HG03342 (cell line): ENCODE measurements at regions not wholly inside any gene's neighbourhood (a gene's known extent, or its start where the extent isn't known, plus 50 kb on each side); places are given as distances from the start of the nearest gene placed in this dataset.
"Not testable (repeated sequence)": the region's sequence is repeated elsewhere in the genome, so short reads cannot be mapped to it uniquely, and the experiment has no call there.

Experiments used
- ATAC-seq: cut with Tn5 transposase; IDR thresholded peaks from one replicate; pipeline ENCODE4 v1.9.1; 2021; ENCODE audit warnings: mild to moderate bottlenecking, moderate library complexity; ENCODE audit not compliant: unreplicated experiment

DNA sequence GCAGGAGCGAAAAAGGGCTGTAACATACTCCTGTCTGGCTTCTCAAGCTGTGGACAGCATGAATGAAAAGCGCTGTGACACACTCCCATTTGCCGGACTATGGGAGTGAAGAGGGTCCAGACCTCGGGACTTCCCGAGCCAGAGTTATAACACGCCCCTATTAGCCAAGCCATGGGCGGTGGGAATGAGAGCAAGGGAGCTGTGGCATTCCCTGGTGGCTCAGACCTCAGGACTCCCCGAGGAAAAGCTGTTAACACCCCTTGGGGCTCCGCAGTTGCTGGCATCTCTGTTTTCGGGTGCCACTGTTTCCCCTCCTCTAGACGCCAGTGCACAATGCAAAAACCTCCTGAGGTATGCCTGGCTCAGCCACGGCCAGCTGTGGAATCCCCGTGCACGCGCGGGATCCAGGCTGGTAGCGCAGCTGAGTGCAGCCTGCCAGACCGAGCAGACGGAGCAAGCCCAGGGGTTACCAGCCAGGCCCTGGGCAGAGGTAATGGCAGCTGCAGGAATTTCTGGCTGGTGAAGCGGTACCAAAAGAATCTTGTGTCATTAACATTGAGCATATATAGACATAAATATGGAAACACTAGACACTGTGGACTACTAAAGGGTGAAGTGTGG is 1534.6 kb upstream of the PRR20A start:
- no peak for ATAC-seq

GRCh38 chr13:55613429-55614187 is 1527.1 kb upstream of the PRR20A start:
- no peak for ATAC-seq

DNA sequence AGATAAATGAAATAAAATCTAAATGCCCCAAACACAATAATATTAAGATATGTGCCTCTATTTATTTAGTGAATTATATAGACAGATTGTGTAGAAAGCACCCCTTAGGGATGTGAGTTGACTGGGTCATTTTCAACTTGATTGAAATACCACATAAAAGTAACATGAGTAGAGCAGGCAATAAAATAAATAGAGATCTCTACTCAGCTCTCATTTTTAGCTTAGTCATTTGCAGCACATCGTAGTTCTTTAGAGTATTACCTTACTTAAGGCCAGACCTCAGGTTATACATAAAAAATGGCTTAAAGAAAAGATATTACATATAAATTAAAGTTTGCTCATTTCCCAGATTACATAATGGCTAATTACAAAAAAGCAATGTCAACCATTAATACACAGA is 1525.6 kb upstream of the PRR20A start:
- no peak for ATAC-seq

DNA sequence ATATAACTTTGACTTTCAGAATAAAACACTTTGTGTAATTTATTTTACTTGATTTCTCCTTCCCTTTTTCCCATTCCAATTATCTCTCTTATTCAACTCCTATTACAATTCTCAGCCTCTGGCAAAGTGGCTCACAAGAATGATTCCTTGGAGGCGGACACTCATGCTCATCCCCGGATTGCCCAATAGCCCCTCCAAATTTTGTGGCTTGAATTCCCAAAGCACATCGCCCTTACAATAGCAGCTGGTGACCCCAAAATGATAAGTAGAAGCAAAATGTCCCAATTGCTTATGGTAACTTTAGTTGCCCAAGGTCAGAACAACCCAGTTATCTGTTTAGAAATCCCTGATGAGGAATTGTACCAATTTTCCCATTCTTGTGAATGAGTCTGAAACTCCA is 1523.5 kb upstream of the PRR20A start:
- no peak for ATAC-seq

DNA sequence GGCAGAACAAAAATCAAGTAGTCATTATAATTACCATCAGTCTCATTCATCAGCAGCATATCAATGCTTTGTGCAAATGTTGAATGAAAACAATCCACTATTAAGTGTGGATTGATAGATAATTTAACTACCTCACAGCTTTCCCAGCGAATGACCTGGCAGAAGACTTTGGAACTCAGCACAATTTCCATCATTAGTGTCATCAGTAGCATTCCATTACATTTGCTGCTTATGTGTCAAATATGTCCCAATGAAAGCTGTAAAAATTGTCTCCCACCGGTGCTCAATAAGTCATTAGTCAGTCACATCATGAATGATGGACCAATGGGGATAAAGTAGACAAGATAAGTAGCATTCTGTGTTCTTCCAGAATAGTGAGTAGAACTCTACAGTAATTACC is 1513.5 kb upstream of the PRR20A start:
- ATAC-seq, result no peak

DNA sequence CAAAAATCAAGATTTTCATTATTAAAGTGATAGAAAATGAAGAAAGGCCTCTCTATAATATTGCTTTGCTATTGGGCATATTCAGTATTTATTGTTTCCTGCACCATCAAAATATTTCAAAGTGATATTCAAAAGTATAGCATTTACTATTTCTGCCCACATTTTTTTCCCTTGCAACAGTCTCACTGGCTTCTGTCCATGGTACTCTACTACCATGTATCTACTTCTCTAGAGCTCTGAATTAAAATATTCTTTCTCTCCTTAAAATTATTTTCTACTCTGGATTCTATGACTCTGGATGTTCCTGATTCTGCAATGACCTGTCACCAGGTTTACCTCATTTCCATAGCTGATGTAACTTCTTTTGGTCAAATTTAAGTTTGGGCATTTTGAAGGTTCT is 1508.3 kb upstream of the PRR20A start:
- ATAC-seq, result no peak

GRCh38 chr13:55649485-55649884 is 1491.2 kb upstream of the PRR20A start:
- no peak for ATAC-seq

GRCh38 chr13:55652657-55653056 is 1488.1 kb upstream of the PRR20A start:
- no peak for ATAC-seq

DNA sequence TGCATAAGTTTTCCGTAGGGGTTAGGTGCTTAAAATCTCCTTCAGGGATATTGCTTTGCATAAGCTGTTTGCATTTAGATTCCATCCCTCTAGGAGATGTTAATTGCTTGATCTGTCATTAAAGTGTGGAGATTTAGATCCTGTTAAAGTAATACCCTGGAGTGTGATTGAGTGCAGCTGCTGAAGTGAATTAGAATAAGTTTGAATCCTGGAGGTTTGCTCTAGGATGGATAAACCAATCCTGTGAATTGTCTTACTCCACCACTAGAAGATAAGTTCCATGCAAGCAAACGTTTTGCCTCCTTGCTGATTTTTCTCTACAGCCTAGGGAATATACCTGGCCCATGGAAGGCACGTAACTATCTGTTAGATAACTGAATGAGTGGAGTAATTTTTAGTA is 1487.2 kb upstream of the PRR20A start:
- ATAC-seq, result no peak

DNA sequence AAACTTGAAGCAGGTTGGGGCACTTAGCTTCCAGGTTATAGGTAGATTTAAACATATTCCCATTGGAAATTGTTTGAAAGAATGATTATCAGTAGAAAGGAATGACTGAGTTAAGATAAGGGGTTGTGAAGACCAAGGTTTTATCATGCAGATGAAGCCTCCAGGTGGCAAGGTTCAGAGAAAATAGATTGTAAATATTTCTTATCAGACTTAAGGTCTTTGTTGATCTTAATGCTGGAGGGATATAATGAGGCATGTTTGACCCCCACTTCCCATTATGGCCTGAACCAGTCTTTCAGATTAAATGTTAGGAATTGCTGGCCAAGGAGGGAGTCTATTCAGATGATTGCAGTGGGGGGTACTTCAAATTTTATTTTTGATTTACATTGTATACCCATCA is 1486.5 kb upstream of the PRR20A start:
- ATAC-seq, result no peak

DNA sequence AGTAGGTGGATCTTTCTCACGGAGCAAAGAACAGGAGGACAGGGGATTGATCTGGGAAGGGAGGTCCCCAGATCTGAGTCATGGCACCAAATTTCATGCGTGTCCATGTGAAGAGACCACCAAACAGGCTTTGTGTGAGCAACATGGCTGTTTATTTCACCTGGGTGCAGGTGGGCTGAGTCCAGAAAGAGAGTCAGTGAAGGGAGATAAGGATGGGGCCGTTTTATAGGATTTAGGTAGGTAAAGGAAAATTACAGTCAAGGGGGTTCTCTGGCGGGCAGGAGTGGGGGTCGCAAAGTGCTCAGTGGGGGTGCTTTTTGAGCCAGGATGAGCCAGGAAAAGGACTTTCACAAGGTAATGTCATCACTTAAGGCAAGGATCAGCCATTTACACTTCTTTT is 1480.5 kb upstream of the PRR20A start:
- ATAC-seq, result not testable (repeated sequence)

DNA sequence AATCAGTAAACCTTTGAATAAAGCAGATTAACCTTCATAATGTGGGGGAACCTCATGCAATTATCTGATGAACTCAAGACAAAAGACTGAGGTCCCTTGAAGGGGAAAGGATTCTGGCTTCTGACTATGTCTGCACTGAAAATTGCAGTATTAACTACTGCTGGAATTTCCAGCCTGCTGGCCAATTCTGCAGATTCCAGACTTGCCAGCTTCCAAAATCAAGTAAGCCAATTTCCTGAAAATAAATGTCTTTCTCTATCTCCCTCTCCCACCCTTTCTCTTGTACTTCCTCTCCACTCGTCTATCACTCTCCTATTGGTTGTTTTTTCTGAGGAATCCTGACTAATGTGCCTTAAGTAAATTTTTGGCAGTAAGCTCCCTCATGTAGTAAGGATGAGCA is 1479.9 kb upstream of the PRR20A start:
- no peak for ATAC-seq

- ATAC-seq, result no peak
Observed at GRCh38 chr13:55661505-55661904, 1479.2 kb upstream of the PRR20A start.

GRCh38 chr13:55664178-55664577 is 1476.5 kb upstream of the PRR20A start:
- ATAC-seq, result no peak

- ATAC-seq, result no peak
Observed at GRCh38 chr13:55669051-55669450, 1471.7 kb upstream of the PRR20A start.

DNA sequence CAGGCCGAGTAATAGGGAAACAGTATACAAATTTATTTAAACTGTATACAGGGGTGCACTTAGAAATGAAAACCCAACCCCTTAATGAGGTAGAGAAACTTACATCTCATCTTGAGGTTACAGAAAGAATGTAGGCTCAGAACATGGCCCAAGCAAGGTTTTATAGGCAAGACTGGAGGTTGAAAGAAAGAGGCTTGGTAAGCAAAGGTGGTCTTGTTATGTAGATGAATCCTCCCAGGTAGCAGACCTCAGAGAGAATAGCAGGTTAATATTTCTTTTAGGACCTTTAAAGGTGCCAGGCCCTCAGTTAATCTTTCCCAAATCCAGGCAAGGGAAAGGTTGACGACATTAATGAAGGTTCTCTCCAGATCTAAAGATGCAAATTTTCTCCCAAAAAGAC is 1466.8 kb upstream of the PRR20A start:
- ATAC-seq, result no peak

- no peak for ATAC-seq
Observed at GRCh38 chr13:55682776-55683175, 1457.9 kb upstream of the PRR20A start.

DNA sequence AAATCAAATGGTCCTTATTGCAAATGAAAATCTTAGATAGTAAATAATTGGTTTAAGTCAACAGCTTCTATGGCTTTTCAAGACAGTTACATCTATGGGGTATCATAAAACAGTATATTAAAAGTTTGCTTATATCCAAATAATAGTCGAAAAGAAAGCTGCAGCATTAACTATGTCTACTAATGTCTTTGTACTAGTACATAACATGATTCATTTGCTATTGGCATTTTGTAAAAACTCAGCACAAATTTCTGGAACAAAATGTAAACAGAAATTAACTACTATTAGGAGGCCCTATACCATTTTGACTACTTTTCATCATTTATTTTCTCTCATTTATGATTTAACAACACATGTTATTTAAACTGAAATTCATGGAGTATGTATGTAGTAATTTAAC is 1435.2 kb upstream of the PRR20A start:
- ATAC-seq, result no peak

DNA sequence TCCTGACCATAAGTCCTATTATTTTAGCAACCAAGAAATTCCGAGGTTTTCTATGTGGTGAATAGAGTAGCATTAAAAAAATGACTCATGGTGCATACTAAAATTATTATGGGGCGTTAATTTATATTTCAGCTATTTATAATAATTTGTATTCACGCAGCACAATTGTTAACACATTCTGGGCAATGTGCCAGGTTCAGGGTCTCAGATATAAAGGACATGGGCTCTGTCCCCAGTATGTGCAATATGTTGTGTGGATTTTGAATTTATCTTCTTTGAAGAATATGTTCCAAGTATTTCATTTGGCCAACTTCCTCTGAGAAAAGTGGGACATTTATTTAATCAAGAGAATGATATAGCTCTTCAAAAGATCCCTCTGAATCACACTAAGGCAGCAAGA is 1434.7 kb upstream of the PRR20A start:
- no peak for ATAC-seq

DNA sequence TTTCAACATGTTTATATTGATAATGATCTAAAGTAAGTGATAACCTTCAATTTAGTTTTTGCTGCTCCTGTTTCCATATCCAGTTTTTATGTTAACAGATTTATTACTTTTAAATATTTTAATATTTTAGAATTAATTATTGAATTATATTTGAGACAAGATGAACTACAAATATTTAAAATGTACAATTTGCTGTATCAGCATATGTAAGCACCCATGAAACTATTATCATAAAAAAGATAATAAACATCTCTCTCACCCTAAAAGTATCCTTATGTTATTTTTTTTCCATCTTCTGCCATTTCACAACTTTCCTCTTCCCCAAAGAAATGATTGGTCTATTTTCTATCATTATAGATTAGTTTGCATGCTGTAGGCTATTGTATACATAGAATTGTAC is 1426.6 kb upstream of the PRR20A start:
- no peak for ATAC-seq

GRCh38 chr13:55727683-55728082 is 1413.0 kb upstream of the PRR20A start:
- ATAC-seq, result no peak

DNA sequence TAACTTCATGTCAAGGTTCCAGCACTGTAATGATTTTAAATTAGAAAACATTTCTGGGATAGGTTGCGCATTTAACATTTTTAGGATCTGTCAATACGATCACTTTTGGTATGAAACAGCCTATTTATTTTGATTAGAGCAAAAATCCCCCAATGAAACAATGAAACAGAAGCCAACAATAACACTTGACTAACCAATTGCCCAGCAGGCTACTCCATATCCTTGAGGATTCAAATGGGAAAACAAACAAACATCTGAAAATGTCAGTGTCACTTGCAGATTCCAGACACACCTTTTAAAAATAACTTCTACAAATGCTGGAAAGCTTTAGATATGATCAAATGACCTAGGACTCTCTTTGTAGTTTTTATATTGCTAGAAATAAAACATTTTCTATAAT is 1412.5 kb upstream of the PRR20A start:
- no peak for ATAC-seq

GRCh38 chr13:55745828-55746227 is 1394.9 kb upstream of the PRR20A start:
- ATAC-seq, result no peak
